GM23248 (cell line): ENCODE measurements at regions not wholly inside any gene's neighbourhood (a gene's known extent, or its start where the extent isn't known, plus 50 kb on each side); places are given as distances from the start of the nearest gene placed in this dataset.

Experiments used
- EZH2 ChIP-seq: fragments of 200-600 bp; sonication (generic); IDR thresholded peaks from 2 replicates; pipeline ENCODE4 v1.6.1; 2018; ENCODE audit warnings: antibody characterized with exemption, mild to moderate bottlenecking; ENCODE audit not compliant: insufficient read depth, poor library complexity, severe bottlenecking
- EZH2phosphoT487 ChIP-seq: fragments of 200-600 bp; sonication (generic); IDR thresholded peaks from 2 replicates; pipeline ENCODE4 v1.6.1; 2018; ENCODE audit warnings: antibody characterized with exemption, moderate library complexity, mild to moderate bottlenecking, low read depth; ENCODE audit not compliant: insufficient read depth

GRCh38 chr4:91681544-91681943, 622.2 kb upstream of the GRID2 start:
- TF ChIP-seq EZH2phosphoT487: no peak
- no peak for TF ChIP-seq EZH2
